Lower leg skin (tissue), 4 donors: ENCODE measurements at regions not wholly inside any gene's neighbourhood (a gene's known extent, or its start where the extent isn't known, plus 50 kb on each side); places are given as distances from the start of the nearest gene placed in this dataset.

Experiments used
- DNase-seq, 2 donors: peaks; one replicate each; pipeline ENCODE4 v3.0.0-alpha.2; 2019; ENCODE audit warnings: low spot score in 2 of 2
- H3K4me3 ChIP-seq: fragments of 200-600 bp; sonication (generic); 2 replicates; pipeline ENCODE4 v1.5.1; 2017; ENCODE audit warnings: mild to moderate bottlenecking, low read depth; ENCODE audit not compliant: poor library complexity, severe bottlenecking
- POLR2A ChIP-seq, 2 donors: fragments of 450-650 bp; IDR thresholded peaks; one replicate each; pipeline ENCODE4 v1.6.1; 2016 to 2017; ENCODE audit warnings: antibody characterized with exemption in 2 of 2, mild to moderate bottlenecking in 1 of 2, moderate library complexity in 1 of 2
- WGBS, 2 donors: methylation state at CpG; one replicate each; pipeline ENCODE4 v1.1.5; 2018; 5-methylcytosine and 5-hydroxymethylcytosine counted together
- intact Hi-C: fragments of 100-400 bp; cut with DNase I; formaldehyde crosslinking; loops from one replicate; pipeline ENCODE4 v1.15.0; 2023; ENCODE audit warnings: low total_unique reads
- TF ChIP-seq, protein P1 (sequence below), 3 donors: fragments of 450-650 bp; IDR thresholded peaks; one replicate each; pipeline ENCODE4 v1.5.1; 2016; ENCODE audit warnings: antibody characterized with exemption in 3 of 3, mild to moderate bottlenecking in 3 of 3, moderate library complexity in 2 of 3

DNA sequence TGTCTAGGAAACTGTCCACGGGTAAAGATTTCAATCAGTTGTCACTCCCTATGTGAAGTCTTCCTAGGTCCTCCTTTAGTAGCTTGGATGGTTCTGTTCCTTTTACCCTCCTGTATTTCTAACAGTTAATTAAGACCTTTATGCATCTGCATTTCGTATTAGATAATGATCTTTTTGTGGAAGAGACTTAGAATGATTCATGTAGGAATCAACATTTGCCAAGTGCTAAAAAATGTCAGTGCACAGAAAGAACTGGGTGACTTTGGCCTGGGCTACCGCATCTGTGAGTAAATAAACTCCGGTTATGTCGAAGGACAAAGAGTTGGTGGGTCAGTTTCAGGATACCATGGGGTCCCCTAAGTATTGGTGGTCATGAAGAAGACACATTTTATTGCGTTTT is 918.0 kb downstream of the TFAP2A start:
- TF ChIP-seq POLR2A (IDR thresholded peaks at IDR 0.05): no peak
- TF ChIP-seq, protein P1, sequence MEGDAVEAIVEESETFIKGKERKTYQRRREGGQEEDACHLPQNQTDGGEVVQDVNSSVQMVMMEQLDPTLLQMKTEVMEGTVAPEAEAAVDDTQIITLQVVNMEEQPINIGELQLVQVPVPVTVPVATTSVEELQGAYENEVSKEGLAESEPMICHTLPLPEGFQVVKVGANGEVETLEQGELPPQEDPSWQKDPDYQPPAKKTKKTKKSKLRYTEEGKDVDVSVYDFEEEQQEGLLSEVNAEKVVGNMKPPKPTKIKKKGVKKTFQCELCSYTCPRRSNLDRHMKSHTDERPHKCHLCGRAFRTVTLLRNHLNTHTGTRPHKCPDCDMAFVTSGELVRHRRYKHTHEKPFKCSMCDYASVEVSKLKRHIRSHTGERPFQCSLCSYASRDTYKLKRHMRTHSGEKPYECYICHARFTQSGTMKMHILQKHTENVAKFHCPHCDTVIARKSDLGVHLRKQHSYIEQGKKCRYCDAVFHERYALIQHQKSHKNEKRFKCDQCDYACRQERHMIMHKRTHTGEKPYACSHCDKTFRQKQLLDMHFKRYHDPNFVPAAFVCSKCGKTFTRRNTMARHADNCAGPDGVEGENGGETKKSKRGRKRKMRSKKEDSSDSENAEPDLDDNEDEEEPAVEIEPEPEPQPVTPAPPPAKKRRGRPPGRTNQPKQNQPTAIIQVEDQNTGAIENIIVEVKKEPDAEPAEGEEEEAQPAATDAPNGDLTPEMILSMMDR (IDR thresholded peaks at IDR 0.05): no peak
- WGBS, 2 donors: 53 to 60% methylated on average over 6 of the region's 6 CpGs
- no peak for DNase-seq
- intact Hi-C loops: no loop called here
- no peak overlapping the region for H3K4me3 ChIP-seq

DNA sequence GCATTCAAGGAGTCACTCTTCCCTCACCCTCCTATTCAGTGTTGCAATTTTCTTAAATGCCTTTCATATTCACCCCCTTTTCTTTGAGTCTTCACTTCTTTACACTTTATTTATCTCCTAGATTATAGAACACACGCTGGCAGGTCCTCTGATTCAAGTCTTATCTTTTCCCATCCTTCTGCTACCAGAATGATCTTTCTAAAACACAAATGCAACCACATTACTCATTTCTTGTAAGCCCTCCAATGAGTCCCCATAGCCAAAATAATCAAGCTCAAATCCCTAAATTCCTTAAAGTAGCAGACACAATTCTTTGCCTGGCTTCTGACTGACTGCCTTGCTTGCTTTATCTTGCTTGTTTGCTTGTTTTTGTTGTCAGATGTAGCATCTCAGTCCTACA is 920.0 kb downstream of the TFAP2A start:
- WGBS, 2 donors: 55 to 70% methylated on average over 1 of the region's 1 CpG
- no peak overlapping the region for H3K4me3 ChIP-seq
- no peak for TF ChIP-seq POLR2A (IDR thresholded peaks at IDR 0.05)
- TF ChIP-seq, protein P1 (IDR thresholded peaks at IDR 0.05): no peak
- intact Hi-C loops: no loop called here
- DNase-seq: no peak

DNA sequence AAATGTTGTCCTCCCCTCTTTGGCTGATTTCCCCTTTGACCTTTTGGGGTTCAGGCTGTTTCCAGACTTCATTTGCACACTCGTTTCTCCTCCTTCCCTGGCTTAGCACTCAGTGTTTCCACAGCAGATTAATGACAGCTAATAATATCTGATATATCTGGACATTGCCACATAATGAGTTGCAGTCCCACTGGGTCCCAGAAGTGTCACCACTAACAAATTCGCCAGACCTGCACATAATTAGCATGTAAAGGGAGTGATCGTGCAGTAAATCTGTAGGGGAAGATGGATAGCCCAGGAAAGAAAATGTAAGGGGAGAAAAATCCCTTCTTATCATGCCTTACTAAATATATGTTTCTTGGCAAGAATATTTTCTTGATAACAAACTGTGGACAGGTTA is 922.1 kb downstream of the TFAP2A start:
- intact Hi-C loops: no loop called here
- no peak for DNase-seq
- 70 to 71% methylated on average over 3 of the region's 3 CpGs for WGBS, 2 donors
- H3K4me3 ChIP-seq: no peak overlapping the region
- TF ChIP-seq POLR2A (IDR thresholded peaks at IDR 0.05): no peak
- TF ChIP-seq, protein P1 (IDR thresholded peaks at IDR 0.05): no peak

DNA sequence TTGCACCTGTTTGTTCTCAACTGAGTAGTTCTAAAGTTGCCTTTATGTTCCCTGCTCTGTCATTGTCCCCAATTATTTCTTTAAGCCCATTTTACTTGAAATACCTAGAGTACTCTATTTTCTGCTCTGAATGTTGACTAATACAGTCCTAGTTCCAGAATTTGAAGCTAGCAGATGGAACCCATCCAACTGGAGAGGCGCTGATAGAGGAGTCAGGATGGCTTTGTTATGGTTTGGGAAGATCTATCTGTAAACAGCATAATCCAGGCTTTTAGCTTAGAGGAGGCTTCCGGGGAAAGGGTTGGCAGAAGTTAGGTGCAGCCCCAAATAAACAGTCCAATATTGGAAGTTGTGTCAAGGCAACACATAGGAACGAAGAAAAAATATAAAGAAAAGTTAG is 927.7 kb downstream of the TFAP2A start:
- 81 to 84% methylated on average over 3 of the region's 3 CpGs for WGBS, 2 donors
- DNase-seq: no peak
- no peak overlapping the region for H3K4me3 ChIP-seq

DNA sequence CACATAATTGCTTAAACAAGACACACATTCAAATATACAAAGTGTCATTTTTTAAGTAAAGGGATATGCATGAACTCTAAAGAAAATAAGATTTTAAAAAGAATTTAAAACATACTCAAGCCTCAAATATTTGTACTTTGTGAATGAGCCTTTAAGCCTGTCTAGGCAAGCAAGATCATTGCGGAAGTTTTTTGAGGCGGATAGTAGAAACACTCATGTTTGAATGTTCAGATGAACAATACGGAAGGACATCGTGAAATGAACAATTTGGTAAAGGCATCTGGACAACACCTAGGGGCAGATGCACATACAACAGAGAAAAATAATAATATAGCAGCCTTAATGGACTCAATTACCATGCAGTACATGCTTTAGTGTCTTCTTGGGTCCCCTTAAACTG is 928.9 kb downstream of the TFAP2A start:
- intact Hi-C loops: no loop called here
- no peak for DNase-seq
- TF ChIP-seq, protein P1 (IDR thresholded peaks at IDR 0.05): no peak
- no peak for TF ChIP-seq POLR2A (IDR thresholded peaks at IDR 0.05)
- no peak overlapping the region for H3K4me3 ChIP-seq
- 85 to 89% methylated on average over 4 of the region's 4 CpGs for WGBS, 2 donors

More for the DNA sequence above, 927.7 kb downstream of the TFAP2A start:
- no peak for TF ChIP-seq POLR2A (IDR thresholded peaks at IDR 0.05)
- TF ChIP-seq, protein P1 (IDR thresholded peaks at IDR 0.05): no peak
- intact Hi-C loops: no loop called here

DNA sequence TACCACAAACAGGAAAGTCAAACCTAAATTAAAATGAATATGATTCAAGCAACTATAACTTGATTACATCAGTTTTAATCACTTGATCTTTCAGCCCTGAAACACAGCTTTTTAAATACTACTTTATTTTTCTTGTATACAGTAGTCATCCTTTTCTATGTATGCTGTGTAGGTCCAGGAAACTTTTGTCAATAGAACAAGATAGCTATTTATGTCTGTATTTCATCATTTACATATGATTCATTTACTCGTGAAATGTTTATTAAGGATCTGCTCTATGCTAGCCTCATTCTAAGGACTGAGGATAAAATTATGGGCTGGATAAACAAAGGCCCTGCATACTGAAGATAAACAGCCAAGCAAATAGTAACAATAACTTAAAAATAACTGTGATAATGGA is 930.2 kb downstream of the TFAP2A start:
- H3K4me3 ChIP-seq: no peak overlapping the region
- no peak for TF ChIP-seq POLR2A (IDR thresholded peaks at IDR 0.05)
- TF ChIP-seq, protein P1 (IDR thresholded peaks at IDR 0.05): no peak
- intact Hi-C loops: no loop called here
- 38 to 52% methylated on average over 1 of the region's 1 CpG for WGBS, 2 donors
- no peak for DNase-seq
